GM18861 (cell line): ENCODE measurements at regions not wholly inside any gene's neighbourhood (a gene's known extent, or its start where the extent isn't known, plus 50 kb on each side); places are given as distances from the start of the nearest gene placed in this dataset.

ENCODE experiments used
- ATAC-seq: cut with Tn5 transposase; IDR thresholded peaks from one replicate; pipeline ENCODE4 v1.9.1; 2021; ENCODE audit not compliant: unreplicated experiment

DNA sequence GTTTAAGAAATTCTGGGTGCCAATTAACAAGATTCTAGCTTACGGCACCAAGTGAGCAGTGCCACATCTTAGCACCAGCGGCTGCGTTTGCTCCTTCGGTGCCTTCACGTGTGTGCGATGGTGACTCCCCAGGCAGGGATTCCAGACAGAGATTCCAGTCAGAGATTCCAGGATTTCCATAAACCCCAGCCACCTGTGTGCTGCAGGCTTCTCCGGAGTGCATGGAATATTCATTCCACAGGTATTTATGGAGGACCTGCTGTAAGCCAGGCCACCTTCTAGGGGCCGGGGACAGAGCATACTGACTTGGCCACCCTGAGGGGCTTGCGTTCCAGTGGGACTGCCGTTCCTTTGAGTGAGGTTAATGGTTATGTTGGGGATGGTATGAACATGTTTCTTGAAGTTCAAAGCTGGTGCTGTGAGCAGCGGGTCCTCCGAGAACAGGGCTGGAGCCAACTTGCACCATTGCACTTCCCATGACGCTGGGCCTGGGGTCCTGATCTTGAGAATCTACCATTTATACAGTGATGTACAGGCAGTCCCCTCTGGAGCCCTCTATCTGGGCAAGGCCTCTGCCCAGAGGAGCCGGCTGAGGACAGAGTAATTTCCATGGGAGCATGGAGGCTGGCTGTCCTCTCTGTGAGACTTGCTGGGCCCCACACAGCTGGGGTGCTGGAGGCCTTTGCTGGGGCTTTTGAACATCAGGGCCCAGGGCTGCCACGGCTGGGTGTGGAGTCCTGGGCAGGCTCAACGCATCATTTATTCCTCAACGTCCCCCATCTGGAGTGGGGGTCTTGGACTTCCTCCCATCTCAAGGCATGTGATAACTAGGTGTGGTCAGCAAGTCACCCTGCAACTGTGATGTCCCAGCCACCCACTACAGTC lies 58.8 kb upstream of the AJAP1 start:
- no peak for ATAC-seq

DNA sequence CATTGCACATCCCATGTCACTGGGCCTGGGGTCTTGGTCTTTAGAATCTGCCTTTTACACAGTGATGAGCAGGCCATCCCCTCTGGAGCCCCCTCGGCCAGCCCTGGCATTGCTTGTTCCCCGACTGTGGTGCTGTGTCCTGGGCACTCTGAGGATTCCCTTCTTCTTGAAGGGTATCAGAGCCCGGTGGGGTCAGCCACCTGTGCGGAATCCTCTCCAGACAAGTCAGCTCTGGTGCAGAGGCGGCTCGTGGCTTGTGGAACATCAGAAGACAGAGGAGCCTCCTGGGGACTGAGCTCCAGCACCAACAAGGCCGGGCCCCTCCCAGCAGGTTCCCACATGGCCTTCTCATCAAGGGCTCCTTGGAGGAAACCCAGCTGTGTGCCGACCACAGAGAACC lies 57.9 kb upstream of the AJAP1 start:
- ATAC-seq, result no peak

DNA sequence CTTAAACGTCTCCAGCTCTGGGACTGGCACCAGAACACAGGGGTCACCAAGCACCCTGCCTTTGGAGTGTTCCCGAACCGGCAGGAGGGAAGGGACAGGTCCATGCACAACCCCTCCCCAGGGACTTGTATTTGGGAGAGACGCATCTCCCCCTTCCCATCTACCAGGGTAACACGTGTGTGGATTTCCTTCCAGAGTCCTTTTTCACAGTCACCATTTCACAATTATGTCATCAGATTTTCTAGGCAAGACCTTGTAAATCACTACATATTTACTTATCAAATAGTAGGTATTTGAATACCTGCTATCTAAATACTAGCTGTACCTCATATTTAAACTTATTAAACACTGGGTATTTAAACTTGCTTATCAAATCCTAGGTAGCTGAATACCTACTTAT lies 57.4 kb upstream of the AJAP1 start:
- no peak for ATAC-seq

DNA sequence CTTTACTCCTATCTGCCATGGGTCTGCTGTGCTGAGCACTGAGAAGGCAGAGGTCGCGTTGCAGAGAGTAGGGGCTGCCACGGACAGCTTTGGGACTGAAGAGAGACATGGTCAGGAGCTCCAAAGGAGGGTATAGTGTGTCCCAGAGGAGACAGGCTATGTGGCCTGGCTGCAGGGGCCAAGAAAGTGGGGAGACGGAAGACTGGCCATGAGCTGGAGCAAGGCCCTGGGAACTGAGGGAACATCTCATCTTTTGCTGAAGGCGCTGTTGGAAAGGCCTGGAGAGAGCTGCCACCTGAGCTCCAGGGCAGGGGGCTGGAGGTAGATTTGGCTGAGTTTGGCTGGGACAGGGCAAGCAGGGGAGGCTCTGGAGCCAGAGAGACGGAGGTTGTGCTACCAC lies 55.8 kb upstream of the AJAP1 start:
- no peak for ATAC-seq

DNA sequence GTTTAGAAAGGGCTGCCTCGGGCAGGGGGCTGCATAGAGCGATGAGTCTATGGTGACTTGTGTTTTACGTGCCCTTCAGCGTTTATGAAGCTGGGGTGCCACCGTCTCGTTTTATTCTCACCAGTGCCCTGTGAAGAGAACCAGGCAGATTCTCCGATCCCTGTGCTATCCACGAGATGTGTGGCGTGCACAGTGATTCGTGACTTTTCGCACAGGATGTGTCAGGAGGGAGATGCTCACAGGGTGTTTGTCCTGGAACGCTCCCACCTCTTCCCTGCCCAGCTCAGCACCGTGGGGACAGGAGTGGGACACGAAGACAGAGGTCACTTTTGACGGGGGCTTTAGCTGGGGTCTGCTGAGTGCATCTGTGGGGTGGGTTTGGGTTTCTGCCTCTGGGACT lies 54.9 kb upstream of the AJAP1 start:
- ATAC-seq, result no peak

DNA sequence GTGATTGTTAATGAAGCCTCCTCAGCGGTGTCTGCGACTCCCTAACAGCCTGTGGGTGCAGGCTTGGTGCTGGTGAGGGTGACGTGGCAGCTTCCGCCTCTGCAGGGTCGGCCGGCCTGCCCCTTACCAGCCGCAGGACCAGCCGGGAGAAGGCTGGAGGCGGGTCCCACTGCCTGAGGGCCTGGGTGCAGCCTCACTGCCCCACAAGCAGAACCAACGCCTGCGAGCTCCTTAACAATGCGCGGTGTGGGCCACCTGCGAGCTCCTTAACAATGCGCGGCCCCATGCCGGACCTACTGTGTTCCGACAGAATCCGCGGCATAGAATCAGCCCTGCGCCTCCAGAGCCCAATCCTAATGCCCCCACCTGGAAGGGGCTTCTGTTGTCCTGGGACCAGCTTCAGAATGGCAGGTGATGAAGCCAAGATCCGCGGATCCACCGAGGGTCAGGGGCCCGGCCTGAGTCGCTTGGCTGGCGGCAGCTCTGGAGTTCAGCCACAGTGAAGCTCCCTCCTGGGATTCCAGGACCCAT lies 54.4 kb upstream of the AJAP1 start:
- ATAC-seq, result no peak

DNA sequence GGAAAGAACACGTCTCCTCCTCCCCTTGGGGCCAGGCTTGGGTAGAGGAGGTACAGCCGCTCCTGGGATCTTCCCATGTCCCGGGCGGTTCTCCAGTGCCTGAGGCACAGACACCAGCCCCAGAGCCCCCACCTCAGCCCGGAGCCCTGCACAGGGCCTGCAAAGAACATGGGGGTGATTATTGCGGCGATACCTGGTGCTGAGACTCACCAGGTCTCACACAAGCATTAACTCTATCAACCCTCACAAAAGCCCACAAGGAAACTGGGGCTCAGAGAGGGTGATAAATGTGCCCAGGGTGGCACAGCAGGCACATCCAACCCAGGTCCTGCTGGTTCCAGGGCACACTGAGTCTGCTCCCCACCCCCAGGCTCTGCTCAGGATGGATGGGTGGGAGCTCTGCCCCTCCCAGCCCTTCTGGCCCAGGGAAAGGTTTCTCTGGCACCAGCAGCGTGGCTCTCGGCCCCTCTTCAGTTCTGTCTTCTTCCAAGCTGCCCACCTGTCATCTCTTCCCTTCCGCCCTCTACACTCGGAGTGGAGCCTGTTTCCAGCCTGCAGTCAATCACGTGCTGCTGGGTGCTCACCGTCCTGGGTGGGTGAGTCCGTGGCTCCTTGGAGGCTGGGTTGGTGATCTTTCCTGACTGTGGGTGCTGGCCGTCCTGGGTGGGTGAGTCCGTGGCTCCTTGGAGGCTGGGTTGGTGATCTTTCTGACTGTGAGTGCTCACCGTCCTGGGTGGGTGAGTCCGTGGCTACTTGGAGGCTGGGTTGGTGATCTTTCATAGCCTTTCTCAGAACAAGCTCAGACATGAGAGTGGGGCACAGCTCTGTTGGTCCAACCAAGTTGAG lies 53.6 kb upstream of the AJAP1 start:
- ATAC-seq, result no peak

DNA sequence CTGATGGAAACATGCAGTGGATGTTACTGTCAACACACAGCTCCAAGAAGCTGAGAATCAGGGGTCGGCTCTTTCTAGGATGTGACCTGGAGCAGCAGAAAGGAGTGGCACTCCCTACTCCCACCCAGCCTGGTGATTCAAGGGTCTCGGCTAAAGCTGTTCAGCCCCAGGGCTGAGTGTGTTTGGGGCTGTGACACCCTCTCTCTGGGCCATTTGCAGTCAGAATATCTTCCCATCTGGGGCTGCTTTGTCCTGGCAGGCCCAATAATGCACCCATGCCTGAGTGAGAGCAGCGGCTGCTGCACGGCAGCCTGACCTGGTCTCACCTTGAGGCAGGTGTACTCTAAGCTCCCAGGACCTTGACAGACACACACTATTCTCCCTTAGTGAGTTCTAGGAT lies 52.5 kb upstream of the AJAP1 start:
- no peak for ATAC-seq

DNA sequence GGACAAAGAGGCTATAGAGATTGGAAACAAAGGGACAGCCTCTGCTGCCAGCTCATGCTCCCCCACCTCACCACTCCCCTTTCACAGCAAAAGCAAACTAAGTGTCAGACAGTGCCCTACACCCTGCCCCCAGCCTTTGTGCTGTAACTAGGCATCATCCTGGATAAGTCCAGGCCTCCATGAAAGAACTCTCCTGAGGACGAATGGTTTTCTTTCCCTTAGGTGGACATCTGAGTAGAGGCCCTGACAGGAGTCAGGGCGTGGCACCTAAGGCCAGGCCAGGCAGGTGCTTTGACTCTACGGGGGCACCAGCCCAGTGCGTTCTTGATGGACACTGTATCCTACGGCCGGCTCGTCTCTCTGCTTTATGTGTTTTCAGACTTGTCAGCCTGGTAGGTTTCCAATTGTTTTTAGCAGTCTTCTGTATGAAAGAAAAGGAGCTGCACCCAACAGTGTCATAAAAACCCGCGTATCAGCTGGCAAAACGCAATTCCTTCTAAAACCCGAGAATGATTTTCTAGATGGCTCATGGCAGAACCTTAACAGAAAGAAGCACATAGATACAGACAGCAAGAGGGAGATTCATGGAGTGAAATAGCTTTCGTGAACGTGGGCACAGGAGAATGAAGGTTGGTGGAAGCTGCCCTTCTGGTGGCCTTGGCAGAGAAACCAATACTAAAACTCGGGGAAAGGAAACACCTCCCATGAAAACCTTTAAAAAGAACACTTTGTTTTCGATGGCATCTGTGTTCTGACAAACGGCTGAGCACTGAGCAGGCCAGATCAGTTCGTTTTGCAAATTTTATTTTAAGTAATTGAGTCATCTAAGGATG lies 51.7 kb upstream of the AJAP1 start:
- ATAC-seq, result no peak

DNA sequence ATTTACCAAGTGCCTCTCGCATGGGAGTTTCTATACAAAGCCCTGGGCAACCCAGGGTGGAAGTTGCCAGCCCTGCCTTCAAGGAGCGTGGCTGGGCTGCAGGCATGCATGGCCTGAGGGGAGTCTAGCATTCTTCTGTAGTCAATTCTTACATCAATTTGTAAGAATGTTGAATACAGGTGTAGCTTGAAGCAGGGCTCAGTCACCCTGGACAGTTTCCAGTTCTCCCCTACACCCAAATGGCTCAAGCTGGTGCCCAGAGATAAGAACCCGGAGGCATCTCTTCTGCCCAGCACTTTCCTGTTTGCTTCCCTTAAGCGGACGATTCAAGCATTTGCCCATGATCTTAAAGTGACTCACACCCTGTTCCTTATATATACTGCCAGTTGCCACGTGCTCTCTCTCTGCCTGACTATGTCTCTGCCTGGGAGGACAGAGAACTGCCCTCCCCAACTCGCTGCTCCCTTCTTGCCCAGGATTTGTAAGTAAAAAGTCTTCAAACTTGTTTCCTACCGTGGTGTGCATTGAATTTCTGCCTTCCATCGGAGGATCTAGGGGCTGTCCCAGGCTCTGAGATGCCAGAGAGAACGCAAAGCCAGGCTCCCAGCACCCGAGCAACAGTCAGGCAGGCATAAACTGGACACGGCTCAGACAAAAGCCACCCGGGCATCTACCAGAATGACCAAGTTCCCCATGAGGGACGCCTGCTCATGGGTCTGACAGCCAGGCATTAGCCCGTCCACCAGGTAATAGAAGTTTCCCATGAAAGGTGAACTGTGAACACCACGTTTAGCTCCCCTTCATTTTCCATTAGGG lies 50.9 kb upstream of the AJAP1 start:
- ATAC-seq, result no peak
